Tibial nerve (tissue), 4 donors: ENCODE measurements at regions not wholly inside any gene's neighbourhood (a gene's known extent, or its start where the extent isn't known, plus 50 kb on each side); places are given as distances from the start of the nearest gene placed in this dataset.

ENCODE experiments used
- DNase-seq, 2 donors: peaks; one replicate each; pipeline ENCODE4 v3.0.0-alpha.2; 2019; ENCODE audit warnings: low spot score in 2 of 2
- H3K27ac ChIP-seq, 4 donors: fragments of 200-600 bp; sonication (generic) in 3 of 4; one replicate each; pipeline ENCODE4 v1.5.1; 2017 to 2019; ENCODE audit warnings: mild to moderate bottlenecking in 1 of 4
- H3K27me3 ChIP-seq, 2 donors: fragments of 200-600 bp; sonication (generic) in 1 of 2; one replicate each; pipeline versions ENCODE4 v1.5.1 to v1.6.0; 2017 to 2019
- H3K36me3 ChIP-seq, 3 donors: fragments of 200-600 bp; sonication (generic); one replicate each; pipeline ENCODE4 v1.5.1; 2018 to 2019
- H3K4me1 ChIP-seq, 4 donors: fragments of 200-600 bp; sonication (generic) in 3 of 4; one replicate each; pipeline ENCODE4 v1.5.1; 2017 to 2019
- H3K4me3 ChIP-seq, 4 donors: fragments of 200-600 bp; sonication (generic) in 3 of 4; one replicate each; pipeline ENCODE4 v1.5.1; 2017 to 2019; ENCODE audit warnings: mild to moderate bottlenecking in 1 of 4, moderate library complexity in 1 of 4
- H3K9me3 ChIP-seq, 4 donors: fragments of 200-600 bp; sonication (generic) in 3 of 4; one replicate each; pipeline ENCODE4 v1.5.1; 2017 to 2019
- EP300 ChIP-seq, 2 donors: sonication (generic); formaldehyde crosslinking; IDR thresholded peaks; one replicate each; pipeline ENCODE4 v1.6.1; 2017; ENCODE audit warnings: antibody characterized with exemption in 2 of 2, mild to moderate bottlenecking in 1 of 2
- POLR2A ChIP-seq, 2 donors: fragments of 450-650 bp; IDR thresholded peaks; one replicate each; pipeline ENCODE4 v1.6.1; 2017; ENCODE audit warnings: antibody characterized with exemption in 2 of 2, mild to moderate bottlenecking in 2 of 2, moderate library complexity in 2 of 2
- WGBS, 2 donors: methylation state at CpG; one replicate each; pipeline ENCODE4 v1.1.5; 2018; 5-methylcytosine and 5-hydroxymethylcytosine counted together
- TF ChIP-seq, protein P1 (sequence below), 5 experiments: fragments of 200-600 bp in 3 of 5; fragments of 450-650 bp in 2 of 5; sonication (generic) in 3 of 5; IDR thresholded peaks; one replicate each; pipeline ENCODE4 v1.5.1; 2016 to 2019; ENCODE audit warnings: antibody characterized with exemption in 5 of 5, mild to moderate bottlenecking in 3 of 5, moderate library complexity in 2 of 5

DNA sequence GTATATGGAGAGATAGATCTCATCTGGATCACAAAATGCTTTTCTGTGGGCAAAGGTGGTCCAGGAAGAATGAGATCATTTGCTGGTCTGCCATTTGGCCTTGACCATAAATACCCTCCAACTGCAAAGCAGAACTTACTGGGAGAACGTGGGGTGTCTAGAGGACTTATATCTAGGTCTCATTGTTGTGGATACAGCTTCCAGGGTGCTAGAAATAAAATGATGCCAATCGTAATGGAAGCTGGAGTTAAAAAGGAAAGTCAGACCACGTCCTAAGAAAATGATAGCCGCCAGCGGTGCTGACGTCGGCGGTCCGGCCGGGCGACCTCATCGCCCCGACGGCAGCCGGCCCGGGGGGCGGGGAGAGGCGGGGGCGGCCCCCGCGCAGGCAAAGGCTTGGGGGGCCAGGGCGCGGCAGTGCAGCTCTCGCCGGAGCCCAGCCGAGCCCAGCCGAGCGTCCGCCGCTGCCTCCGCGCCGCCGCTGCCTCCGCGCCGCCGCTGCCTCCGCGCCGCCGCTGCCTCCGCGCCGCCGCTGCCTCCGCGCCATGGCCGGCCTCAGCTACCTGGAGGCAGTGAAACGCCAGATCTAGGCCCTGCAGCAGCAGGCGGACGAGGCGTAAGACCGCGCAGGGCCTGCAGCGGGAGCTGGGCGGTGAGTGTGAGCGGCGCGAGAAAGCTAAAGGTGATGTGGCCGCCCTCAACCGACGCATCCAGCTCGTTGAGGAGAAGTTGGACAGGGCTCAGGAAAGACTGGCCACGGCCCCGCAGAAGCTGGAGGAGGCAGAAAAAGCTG, 89.5 kb downstream of the EOMES start:
- H3K4me3 ChIP-seq: peak overlapping the region; percentile 44 to 62 (median 56)
- no peaks in the 10 kb centered on the region for H3K27me3 ChIP-seq
- H3K27ac ChIP-seq: peak overlapping the region; percentile 58 to 83 (median 82)
- TF ChIP-seq, protein P1, sequence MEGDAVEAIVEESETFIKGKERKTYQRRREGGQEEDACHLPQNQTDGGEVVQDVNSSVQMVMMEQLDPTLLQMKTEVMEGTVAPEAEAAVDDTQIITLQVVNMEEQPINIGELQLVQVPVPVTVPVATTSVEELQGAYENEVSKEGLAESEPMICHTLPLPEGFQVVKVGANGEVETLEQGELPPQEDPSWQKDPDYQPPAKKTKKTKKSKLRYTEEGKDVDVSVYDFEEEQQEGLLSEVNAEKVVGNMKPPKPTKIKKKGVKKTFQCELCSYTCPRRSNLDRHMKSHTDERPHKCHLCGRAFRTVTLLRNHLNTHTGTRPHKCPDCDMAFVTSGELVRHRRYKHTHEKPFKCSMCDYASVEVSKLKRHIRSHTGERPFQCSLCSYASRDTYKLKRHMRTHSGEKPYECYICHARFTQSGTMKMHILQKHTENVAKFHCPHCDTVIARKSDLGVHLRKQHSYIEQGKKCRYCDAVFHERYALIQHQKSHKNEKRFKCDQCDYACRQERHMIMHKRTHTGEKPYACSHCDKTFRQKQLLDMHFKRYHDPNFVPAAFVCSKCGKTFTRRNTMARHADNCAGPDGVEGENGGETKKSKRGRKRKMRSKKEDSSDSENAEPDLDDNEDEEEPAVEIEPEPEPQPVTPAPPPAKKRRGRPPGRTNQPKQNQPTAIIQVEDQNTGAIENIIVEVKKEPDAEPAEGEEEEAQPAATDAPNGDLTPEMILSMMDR (IDR thresholded peaks at IDR 0.05): no peak
- TF ChIP-seq POLR2A (IDR thresholded peaks at IDR 0.05) (peak in 1 of 2 donors; percentile 9), EP300 (IDR thresholded peaks at IDR 0.05) (peak in 1 of 2 donors; percentile 33)
- no peaks in the 10 kb centered on the region for H3K36me3 ChIP-seq
- no peaks in the 10 kb centered on the region for H3K9me3 ChIP-seq
- 1 to 17% methylated on average over 33 to 41 of the region's 66 CpGs for WGBS, 2 donors
- peak; percentile 13 to 14 for DNase-seq
- peaks cover 0 to 8% (median 1%) of the 10 kb centered on the region in 4 donors for H3K4me1 ChIP-seq

DNA sequence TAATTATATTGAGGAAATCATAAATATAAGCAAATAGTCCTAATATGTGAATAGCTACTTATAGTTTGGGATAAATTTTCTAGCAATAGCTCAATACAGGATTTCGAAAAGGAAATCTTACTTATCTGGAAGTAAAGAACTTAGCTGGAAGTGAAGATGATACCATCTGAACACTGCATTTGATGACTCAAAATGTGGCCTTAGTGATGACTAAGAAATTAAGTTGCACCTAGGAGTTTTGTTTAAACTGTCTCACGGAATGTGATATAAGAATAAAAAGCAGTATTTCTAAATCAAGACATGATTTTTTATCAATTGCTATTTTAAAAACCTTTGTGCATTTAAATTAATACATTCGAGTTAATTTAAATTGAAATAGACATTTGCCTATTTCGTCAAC, 91.2 kb downstream of the EOMES start:
- no peak for TF ChIP-seq EP300 (IDR thresholded peaks at IDR 0.05)
- TF ChIP-seq POLR2A (IDR thresholded peaks at IDR 0.05): no peak
- TF ChIP-seq, protein P1 (IDR thresholded peaks at IDR 0.05): no peak
- H3K4me1 ChIP-seq: peaks cover 0 to 8% (median 1%) of the 10 kb centered on the region in 4 donors
- H3K9me3 ChIP-seq: no peaks in the 10 kb centered on the region
- H3K27ac ChIP-seq: no peak overlapping the region
- H3K4me3 ChIP-seq: no peak overlapping the region
- 91 to 95% methylated on average over 4 of the region's 4 CpGs for WGBS, 2 donors
- H3K27me3 ChIP-seq: no peaks in the 10 kb centered on the region
- DNase-seq: no peak
- H3K36me3 ChIP-seq: no peaks in the 10 kb centered on the region

DNA sequence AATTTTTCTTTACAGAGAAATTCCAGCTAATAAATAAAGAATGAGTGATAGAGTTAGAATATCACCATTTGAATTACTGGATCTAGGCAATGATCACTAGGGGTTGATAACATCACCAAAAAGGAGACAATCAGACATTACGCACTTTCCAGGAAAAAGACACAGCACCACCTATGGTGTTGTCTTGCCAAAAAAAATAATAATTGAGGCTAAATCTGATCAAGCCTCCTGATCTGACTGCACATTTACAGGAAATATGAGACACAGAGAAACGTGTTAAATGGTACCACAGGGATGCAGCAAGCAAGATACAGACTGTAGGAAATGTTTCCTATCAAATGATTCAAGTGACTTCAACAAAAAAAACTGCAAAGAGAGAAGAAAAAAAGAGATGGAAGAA, 92.8 kb downstream of the EOMES start:
- peak in 1 of 2 donors; percentile 42 for TF ChIP-seq EP300 (IDR thresholded peaks at IDR 0.05)
- TF ChIP-seq, protein P1 (IDR thresholded peaks at IDR 0.05): no peak
- TF ChIP-seq POLR2A (IDR thresholded peaks at IDR 0.05): no peak
- Histone ChIP-seq H3K27me3 (no peaks in the 10 kb centered on the region), H3K27ac (no peak overlapping the region), H3K4me1 (peaks cover 0 to 8% (median 1%) of the 10 kb centered on the region in 4 donors), H3K9me3 (no peaks in the 10 kb centered on the region), H3K4me3 (no peak overlapping the region), H3K36me3 (no peaks in the 10 kb centered on the region)
- no peak for DNase-seq
- 48 to 54% methylated on average over 2 of the region's 2 CpGs for WGBS, 2 donors

DNA sequence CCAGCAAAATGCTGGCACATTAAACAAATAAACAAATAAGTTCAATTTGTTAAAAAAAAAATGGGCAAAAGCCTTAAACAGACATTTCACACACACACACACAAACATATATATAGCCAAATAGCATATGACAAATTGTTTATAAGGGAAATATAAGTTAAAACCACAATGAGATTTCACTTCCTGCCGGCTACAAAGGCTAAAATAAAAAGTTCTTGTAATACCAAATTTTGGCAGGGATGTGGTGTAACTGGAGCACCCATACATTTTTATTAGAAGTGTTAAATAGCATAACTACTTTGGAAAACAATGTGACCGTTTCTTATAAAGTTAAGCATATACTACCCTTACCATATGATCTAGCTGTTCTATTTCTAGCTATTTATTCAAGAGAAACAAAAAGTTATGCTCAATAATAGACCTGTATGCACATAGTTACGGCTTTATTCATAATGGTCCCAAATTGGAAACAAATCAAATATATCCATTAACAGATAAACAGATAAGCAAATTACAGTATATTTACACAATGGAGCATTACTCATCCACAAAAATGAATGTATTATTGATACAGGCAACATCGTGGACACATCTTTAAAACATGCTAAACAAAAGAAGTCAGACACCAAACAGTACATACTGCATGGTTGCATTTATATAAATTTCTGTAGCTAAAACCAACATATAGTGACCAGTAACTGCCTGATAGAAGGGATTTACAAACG, 93.9 kb downstream of the EOMES start:
- Histone ChIP-seq H3K27ac (no peak overlapping the region), H3K9me3 (no peaks in the 10 kb centered on the region), H3K27me3 (no peaks in the 10 kb centered on the region), H3K4me1 (no peaks in the 10 kb centered on the region), H3K36me3 (no peaks in the 10 kb centered on the region), H3K4me3 (no peak overlapping the region)
- no peak for DNase-seq
- 75 to 81% methylated on average over 5 of the region's 5 CpGs for WGBS, 2 donors
- no peak for TF ChIP-seq EP300 (IDR thresholded peaks at IDR 0.05)

DNA sequence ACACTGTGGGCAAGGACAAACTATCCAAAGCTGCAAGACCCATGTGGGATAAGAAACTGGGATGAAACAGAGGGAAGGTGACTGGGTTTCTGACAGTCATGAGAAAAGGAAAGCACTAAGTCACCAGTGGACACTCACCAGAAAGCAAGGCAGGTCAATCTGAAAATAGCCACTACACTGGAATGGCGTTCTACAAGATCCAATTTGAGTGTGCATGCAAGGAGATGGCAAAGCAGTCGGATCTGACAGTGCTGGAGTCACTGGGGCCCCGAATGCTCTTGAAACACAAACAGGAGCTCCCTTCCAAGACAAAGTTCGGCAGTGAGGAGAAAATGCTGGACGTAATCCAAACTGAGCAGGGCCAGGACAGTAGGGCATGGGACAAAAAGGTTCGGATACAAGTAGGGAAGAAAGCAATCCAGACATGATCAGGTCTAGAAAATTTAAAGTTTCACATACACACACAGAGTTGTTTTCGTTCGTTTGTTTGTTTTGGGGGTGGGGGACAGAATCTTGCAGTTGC, 95.5 kb downstream of the EOMES start:
- H3K9me3 ChIP-seq: no peaks in the 10 kb centered on the region
- H3K4me1 ChIP-seq: no peaks in the 10 kb centered on the region
- no peak overlapping the region for H3K4me3 ChIP-seq
- no peak for TF ChIP-seq POLR2A (IDR thresholded peaks at IDR 0.05)
- TF ChIP-seq, protein P1 (IDR thresholded peaks at IDR 0.05): no peak
- no peak for TF ChIP-seq EP300 (IDR thresholded peaks at IDR 0.05)
- no peaks in the 10 kb centered on the region for H3K27me3 ChIP-seq
- no peak for DNase-seq
- 40 to 41% methylated on average over 8 of the region's 8 CpGs for WGBS, 2 donors
- no peak overlapping the region for H3K27ac ChIP-seq
- H3K36me3 ChIP-seq: no peaks in the 10 kb centered on the region
